SK-N-SH (cell line): ENCODE measurements at regions not wholly inside any gene's neighbourhood (a gene's known extent, or its start where the extent isn't known, plus 50 kb on each side); places are given as distances from the start of the nearest gene placed in this dataset.

ENCODE experiments used
- CHD2 ChIP-seq: fragments of 150-350 bp; IDR thresholded peaks from 2 replicates; pipeline ENCODE4 v1.6.1; 2018; ENCODE audit warnings: low read length; ENCODE audit not compliant: partially characterized antibody
- CTCF ChIP-seq: fragments of 200-600 bp; sonication (generic); IDR thresholded peaks from 2 replicates; pipeline ENCODE4 v1.6.1; 2017; ENCODE audit warnings: antibody characterized with exemption, mild to moderate bottlenecking, moderate library complexity
- EZH2phosphoT487 ChIP-seq: fragments of 200-600 bp; sonication (generic); IDR thresholded peaks from 2 replicates; pipeline ENCODE4 v1.6.1; 2017; ENCODE audit warnings: low read depth, mixed run types, mild to moderate bottlenecking, antibody characterized with exemption, moderate library complexity, borderline replicate concordance
- FOXJ3 ChIP-seq: sonication (generic); formaldehyde crosslinking; IDR thresholded peaks from 2 replicates; pipeline ENCODE4 v1.5.1; 2020; ENCODE audit warnings: mild to moderate bottlenecking, missing genetic modification reagents
- FOXM1 ChIP-seq: IDR thresholded peaks from 2 replicates; pipeline ENCODE4 v1.4.0; 2012; ENCODE audit warnings: low read depth, mild to moderate bottlenecking
- GABPA ChIP-seq: IDR thresholded peaks from 2 replicates; pipeline ENCODE4 v1.4.0; 2012; ENCODE audit warnings: low read depth, mild to moderate bottlenecking
- POLR2AphosphoS5 ChIP-seq: IDR thresholded peaks from 2 replicates; pipeline ENCODE4 v1.6.1; 2012; ENCODE audit warnings: low read depth, low read length
- RAD21 ChIP-seq: IDR thresholded peaks from 2 replicates; pipeline ENCODE4 v1.6.1; 2012; ENCODE audit warnings: mild to moderate bottlenecking, low read length
- TAF1 ChIP-seq: IDR thresholded peaks from 2 replicates; pipeline ENCODE4 v1.6.1; 2012; ENCODE audit warnings: low read depth, mild to moderate bottlenecking, low read length, moderate library complexity, borderline replicate concordance
- YY1 ChIP-seq: IDR thresholded peaks from 2 replicates; pipeline ENCODE4 v1.4.0; 2012; ENCODE audit warnings: low read depth, mild to moderate bottlenecking
- TF ChIP-seq, protein P1 (sequence below): IDR thresholded peaks from 2 replicates; pipeline ENCODE4 v1.6.1; 2012; ENCODE audit warnings: mild to moderate bottlenecking, low read depth, low read length, moderate library complexity
- TF ChIP-seq, protein P2 (sequence below): IDR thresholded peaks from 2 replicates; pipeline ENCODE4 v1.4.0; 2012; ENCODE audit warnings: low read depth, borderline replicate concordance

DNA sequence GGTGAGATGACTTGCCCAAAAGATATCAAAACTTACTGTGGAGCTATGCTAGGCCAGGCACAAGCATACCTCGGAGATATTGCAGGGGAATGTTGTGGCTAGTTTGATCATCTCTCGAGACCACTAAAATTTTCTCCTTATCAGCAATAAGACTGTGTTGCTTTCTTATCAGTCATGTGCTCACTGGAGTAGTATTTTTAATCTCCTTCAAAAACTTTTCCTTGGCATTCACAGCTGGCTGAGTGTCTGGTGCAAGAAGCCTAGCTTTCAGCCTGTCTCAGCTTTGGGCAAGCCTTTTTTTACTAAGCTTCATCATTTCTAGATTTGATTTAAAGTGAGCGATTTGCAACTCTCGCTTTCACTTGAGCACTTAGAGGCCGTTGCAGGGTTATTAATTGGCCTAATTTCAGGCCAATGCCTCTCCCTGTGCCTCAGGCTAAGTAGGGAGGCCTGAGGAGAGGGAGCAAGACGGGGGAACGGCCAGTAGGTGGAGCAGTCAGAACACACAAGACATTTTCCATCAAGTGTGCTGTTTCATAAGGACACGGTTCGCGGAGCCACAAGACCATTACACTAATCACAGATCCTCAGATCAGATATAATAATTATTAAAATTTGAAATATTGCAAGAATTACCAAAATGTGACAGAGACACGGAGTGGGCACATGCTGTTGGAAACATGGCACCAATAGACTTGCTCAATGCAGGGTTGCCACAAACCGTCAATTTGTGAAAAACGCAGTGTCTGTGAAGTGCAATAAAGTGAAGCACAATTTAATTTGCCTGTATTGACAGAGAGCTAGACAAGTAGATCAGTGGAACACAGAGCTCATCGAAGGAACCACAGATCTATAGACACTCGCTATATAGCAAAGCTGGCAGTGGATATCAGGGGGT is 106.8 kb upstream of the SIRPG start:
- TF ChIP-seq FOXM1 (no peak), FOXJ3 (CRISPR knock-in tag) (no peak), CTCF (peak; percentile 86), GABPA (no peak), POLR2AphosphoS5 (no peak), EZH2phosphoT487 (no peak), TAF1 (no peak), CHD2 (no peak), YY1 (no peak), RAD21 (peak; percentile 82)
- TF ChIP-seq, protein P1, sequence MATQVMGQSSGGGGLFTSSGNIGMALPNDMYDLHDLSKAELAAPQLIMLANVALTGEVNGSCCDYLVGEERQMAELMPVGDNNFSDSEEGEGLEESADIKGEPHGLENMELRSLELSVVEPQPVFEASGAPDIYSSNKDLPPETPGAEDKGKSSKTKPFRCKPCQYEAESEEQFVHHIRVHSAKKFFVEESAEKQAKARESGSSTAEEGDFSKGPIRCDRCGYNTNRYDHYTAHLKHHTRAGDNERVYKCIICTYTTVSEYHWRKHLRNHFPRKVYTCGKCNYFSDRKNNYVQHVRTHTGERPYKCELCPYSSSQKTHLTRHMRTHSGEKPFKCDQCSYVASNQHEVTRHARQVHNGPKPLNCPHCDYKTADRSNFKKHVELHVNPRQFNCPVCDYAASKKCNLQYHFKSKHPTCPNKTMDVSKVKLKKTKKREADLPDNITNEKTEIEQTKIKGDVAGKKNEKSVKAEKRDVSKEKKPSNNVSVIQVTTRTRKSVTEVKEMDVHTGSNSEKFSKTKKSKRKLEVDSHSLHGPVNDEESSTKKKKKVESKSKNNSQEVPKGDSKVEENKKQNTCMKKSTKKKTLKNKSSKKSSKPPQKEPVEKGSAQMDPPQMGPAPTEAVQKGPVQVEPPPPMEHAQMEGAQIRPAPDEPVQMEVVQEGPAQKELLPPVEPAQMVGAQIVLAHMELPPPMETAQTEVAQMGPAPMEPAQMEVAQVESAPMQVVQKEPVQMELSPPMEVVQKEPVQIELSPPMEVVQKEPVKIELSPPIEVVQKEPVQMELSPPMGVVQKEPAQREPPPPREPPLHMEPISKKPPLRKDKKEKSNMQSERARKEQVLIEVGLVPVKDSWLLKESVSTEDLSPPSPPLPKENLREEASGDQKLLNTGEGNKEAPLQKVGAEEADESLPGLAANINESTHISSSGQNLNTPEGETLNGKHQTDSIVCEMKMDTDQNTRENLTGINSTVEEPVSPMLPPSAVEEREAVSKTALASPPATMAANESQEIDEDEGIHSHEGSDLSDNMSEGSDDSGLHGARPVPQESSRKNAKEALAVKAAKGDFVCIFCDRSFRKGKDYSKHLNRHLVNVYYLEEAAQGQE = no peak
- TF ChIP-seq, protein P2, sequence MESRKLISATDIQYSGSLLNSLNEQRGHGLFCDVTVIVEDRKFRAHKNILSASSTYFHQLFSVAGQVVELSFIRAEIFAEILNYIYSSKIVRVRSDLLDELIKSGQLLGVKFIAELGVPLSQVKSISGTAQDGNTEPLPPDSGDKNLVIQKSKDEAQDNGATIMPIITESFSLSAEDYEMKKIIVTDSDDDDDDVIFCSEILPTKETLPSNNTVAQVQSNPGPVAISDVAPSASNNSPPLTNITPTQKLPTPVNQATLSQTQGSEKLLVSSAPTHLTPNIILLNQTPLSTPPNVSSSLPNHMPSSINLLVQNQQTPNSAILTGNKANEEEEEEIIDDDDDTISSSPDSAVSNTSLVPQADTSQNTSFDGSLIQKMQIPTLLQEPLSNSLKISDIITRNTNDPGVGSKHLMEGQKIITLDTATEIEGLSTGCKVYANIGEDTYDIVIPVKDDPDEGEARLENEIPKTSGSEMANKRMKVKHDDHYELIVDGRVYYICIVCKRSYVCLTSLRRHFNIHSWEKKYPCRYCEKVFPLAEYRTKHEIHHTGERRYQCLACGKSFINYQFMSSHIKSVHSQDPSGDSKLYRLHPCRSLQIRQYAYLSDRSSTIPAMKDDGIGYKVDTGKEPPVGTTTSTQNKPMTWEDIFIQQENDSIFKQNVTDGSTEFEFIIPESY = no peak
